ENCODE measurements at regions not wholly inside any gene's neighbourhood (a gene's known extent, or its start where the extent isn't known, plus 50 kb on each side); places are given as distances from the start of the nearest gene placed in this dataset.

DNA sequence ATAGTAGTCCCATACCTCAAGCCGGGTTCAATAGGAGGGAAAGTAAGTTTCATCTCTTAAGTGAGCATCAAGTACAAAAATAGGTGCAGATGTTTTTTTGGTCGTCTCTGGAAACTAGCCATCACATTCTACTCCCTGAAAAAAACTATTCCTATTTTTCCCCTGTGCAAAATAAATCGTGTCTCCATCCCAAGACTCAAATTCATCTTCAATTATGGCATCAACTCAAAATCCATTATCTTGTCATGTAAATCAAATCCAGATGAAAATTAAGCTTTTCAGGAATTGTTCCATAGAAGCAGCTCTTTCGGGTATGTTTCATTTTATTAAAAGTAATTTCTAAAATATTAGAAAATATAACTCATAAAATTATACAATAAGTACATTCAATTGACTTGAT lies 1368.4 kb downstream of the GRIK2 start:
- TF ChIP-seq, protein P1, sequence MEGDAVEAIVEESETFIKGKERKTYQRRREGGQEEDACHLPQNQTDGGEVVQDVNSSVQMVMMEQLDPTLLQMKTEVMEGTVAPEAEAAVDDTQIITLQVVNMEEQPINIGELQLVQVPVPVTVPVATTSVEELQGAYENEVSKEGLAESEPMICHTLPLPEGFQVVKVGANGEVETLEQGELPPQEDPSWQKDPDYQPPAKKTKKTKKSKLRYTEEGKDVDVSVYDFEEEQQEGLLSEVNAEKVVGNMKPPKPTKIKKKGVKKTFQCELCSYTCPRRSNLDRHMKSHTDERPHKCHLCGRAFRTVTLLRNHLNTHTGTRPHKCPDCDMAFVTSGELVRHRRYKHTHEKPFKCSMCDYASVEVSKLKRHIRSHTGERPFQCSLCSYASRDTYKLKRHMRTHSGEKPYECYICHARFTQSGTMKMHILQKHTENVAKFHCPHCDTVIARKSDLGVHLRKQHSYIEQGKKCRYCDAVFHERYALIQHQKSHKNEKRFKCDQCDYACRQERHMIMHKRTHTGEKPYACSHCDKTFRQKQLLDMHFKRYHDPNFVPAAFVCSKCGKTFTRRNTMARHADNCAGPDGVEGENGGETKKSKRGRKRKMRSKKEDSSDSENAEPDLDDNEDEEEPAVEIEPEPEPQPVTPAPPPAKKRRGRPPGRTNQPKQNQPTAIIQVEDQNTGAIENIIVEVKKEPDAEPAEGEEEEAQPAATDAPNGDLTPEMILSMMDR (IDR thresholded peaks at IDR 0.05): no peak
- no peak for TF ChIP-seq POLR2A (IDR thresholded peaks at IDR 0.05)
